Fibroblast of pulmonary artery (primary cell): ENCODE measurements at regions not wholly inside any gene's neighbourhood (a gene's known extent, or its start where the extent isn't known, plus 50 kb on each side); places are given as distances from the start of the nearest gene placed in this dataset.

Source experiments
- DNase-seq: peaks from one replicate; pipeline ENCODE4 v3.0.0-alpha.2; 2010; ENCODE audit warnings: low read depth
- H3K4me3 ChIP-seq: replicated peaks from 2 replicates; pipeline ENCODE4 v1.5.1; 2011; ENCODE audit warnings: low read depth, mild to moderate bottlenecking, control low read depth, low read length, moderate library complexity
- TF ChIP-seq, protein P1 (sequence below): IDR thresholded peaks from 2 replicates; pipeline ENCODE4 v1.5.1; 2011; ENCODE audit warnings: mild to moderate bottlenecking, control low read depth, low read length, inconsistent platforms; ENCODE audit errors: missing control alignments

DNA sequence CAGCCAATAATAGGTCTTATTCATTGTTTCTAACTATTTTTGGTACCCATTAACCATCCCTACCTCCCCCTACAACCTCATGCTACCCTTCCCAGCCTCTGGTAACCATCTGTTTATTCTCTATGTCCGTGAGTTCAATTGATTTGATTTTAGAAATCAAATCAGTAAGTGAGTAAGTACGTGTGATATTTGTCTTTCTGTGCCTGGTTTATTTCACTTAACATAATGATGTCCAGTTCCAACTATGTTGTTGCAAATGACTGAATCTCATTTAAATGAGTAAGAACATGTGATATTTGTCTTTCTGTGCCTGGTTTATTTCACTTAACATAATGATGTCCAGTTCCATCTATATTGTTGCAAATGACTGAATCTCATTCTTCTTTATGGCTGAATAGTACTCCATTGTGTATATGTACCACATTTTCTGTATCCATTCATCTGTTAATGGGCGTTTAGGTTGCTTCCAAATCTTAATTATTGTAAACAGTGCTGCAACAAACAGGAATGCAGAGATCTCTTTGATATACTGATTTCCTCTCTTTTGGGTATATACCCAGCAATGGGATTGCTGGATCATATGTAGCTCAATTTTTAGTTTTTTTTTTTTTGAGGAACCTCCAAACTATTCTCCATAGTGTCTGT lies 49.7 kb upstream of the BICC1 start:
- no peak for DNase-seq
- TF ChIP-seq, protein P1, sequence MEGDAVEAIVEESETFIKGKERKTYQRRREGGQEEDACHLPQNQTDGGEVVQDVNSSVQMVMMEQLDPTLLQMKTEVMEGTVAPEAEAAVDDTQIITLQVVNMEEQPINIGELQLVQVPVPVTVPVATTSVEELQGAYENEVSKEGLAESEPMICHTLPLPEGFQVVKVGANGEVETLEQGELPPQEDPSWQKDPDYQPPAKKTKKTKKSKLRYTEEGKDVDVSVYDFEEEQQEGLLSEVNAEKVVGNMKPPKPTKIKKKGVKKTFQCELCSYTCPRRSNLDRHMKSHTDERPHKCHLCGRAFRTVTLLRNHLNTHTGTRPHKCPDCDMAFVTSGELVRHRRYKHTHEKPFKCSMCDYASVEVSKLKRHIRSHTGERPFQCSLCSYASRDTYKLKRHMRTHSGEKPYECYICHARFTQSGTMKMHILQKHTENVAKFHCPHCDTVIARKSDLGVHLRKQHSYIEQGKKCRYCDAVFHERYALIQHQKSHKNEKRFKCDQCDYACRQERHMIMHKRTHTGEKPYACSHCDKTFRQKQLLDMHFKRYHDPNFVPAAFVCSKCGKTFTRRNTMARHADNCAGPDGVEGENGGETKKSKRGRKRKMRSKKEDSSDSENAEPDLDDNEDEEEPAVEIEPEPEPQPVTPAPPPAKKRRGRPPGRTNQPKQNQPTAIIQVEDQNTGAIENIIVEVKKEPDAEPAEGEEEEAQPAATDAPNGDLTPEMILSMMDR = no peak

More for the DNA sequence above, 49.7 kb upstream of the BICC1 start:
- H3K4me3 ChIP-seq = no peak overlapping the region
